ENCODE measurements at regions not wholly inside any gene's neighbourhood (a gene's known extent, or its start where the extent isn't known, plus 50 kb on each side); places are given as distances from the start of the nearest gene placed in this dataset.

DNA sequence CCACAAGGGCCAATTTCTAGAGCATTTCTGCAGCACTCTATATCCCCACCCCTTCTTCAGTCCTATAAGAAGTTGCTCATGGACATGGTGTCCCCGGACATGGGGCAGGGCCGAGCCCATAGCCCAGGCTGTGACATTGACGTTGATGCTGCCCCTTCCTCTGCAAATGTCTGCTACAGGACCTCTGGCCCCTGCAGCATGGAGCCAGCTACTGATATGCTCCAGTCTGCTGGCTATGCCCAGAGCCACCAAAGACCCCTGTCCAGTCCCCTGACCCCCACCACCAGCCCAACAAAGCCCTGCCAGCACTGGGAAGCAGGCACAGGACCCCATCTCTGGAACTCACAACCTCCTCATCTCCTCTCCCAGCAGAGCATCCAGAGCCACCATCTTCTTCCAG lies 120.1 kb upstream of the SMAD3 start:
- no peak for DNase-seq

DNA sequence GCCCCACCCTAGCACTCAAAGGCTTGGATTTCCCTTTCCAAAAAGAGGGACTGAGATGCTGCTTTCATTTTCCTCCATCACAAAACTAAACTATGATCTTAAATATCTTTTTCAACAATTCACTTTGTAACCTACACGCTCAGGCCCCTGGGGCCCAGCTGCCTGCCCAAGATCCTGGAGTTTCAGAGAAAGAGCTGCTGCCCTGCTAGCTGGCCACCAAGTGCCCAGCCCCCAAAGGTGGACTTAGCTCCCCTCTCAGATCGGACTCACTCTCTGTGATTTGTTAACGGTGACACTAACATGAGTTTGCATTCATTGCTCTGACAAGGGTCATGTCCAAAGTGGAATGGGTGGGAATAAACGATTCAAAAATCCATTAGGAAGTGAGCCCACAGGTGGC lies 119.6 kb upstream of the SMAD3 start:
- DNase-seq, result no peak

DNA sequence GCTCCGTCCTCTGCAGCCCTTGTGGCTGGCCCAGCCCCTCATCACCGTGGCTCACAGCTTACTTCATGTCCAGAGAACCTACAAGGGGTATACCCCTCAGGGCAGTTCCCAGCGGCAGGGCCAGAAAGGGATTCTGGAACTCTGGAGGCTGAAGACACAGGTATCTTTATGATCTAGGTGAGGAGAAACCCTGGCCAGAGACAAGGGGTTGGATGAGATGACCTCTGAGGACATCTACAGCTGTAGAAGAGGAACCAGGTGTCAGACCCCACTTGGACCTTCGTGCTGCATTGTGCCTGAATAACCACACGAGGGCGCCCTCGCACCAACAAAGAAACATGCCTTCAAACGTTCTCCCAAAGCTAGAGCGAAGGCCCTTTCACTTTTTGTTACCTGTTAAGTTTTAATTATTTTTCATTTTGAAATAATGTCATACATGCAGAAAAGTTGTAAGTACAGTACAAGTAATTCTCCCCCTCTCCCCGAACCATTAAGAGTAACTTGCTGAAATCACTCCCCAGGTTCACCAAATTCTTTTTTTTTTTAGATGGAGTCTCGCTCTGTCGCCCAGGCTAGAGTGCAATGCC lies 118.7 kb upstream of the SMAD3 start:
- peak; percentile 57 to 70 for DNase-seq

DNA sequence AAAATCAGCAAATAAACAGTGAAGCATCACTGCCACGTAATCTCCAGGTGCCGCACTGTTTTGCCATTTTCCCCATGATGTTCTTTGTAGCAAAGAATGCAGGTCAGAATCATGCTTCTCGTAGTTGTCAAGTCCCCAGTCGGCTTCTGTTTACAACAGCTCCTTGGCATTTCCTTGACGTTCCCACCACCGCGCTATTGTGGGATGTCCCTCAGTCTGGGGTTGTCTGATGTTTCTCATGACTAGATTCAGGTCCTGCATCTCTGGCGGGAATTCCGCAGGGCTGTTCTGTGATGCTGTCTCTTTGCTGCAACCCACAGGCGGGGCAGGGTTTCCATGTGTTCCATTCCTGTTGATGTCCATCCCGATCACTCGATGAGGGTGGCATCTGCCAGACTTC lies 117.9 kb upstream of the SMAD3 start:
- DNase-seq, result no peak

DNA sequence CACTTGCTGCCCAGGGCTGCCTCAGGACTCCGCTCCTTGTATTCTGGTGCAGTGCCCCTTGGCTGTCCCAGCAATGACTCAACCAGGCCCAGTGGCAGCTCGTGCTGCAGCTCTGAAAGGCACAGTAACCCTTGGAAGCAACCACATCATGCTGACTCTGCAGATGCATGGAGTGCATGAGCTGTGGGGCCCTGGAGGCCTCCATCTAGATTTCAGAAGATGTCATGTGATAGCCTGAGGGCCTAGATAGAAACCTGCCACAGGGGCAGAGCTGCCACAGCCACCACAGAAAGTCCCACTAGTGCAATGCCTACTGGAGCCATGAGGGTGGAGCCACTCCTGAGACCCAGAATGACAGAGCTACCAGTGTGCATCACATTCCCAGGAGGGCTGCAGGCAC lies 117.1 kb upstream of the SMAD3 start:
- no peak for DNase-seq

DNA sequence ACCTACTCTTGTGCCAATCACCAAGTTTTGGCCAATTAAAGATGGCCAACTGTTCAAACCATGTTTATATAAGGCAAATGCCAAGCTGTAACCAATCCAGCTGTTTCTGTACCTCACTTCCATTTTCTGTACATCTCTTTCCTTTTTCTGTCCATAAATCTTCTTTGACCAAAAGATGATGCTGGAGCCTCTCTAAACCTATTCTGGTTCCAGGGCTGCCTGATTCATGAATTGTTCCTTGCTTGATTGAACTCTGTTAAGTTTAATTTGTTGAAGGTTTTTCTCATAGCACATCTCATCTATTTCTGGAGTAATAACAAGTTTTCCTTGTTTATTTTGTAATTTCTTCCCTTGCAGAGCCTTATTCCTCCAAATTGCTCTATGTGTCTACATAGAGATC lies 115.3 kb upstream of the SMAD3 start:
- DNase-seq, result no peak

DNA sequence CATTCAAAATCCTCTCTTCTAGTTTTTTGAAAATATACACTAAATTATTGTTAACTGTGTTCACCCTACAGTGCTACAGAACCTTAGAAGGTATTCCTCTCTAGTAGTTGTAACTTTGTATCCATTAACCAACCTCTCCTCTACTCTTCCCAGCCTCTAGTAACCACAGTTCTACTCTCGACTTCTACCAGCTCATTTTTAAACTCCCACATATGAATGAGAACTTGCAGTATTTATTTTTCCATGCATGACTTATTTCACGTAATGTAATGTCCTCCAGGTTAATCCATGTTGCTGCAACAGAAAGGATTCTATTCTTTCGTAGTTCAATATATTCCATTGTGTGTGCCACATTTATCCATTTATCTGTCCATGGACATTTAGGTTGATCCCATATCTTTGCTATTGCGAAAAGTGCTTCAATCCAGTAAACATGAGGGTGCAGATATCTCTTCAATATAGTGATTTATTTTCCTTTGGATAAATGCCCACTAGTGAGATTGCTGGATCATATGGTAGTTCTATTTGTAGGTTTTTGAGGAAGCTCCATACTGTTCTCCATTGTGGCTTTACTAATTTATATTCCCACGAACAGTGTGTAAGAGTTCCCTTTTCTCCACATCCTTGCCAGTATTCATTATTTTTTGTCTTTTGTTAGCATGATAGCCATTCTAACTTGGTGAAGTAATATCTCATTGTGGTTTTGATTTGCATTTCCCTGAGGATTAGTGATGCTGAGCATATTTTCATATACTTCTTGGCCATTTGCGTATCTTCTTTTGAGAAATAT lies 113.7 kb upstream of the SMAD3 start:
- no peak for DNase-seq

DNA sequence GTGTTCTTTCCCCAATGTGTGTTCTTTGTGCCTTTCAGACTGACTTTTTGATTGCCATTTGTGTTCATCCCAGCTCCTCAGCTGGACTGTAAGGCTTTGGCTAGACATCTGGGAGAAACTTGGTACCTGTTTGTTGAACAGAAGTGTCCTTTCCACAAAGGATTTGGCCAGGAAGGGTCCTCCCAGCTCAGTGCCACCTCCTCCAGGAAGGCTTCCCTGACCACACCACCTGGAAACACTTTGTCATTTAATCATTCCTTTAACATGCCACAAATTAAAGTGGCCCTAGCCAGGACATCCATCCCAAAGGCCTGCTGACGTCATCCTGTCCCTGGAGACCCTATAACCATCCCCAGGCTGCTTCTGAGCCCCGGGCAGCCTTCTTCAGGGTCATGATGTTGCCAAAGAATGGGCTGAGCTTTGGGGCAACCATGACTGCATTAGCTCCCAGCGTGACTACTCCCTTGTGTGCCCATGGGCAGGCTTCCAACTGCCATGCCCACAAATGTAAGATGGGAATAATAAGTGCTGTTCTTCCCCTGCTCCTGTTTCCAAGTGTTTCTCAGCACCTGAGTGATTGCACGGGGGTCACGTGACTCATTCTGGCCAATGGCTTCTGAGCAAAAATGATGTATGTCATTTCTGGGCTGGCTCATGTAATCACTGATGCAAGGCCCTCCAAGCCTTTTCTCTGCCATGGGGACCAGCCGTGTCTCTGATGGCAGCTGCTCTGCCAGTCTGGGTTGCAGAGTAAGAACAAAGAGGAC lies 112.5 kb upstream of the SMAD3 start:
- no peak for DNase-seq

DNA sequence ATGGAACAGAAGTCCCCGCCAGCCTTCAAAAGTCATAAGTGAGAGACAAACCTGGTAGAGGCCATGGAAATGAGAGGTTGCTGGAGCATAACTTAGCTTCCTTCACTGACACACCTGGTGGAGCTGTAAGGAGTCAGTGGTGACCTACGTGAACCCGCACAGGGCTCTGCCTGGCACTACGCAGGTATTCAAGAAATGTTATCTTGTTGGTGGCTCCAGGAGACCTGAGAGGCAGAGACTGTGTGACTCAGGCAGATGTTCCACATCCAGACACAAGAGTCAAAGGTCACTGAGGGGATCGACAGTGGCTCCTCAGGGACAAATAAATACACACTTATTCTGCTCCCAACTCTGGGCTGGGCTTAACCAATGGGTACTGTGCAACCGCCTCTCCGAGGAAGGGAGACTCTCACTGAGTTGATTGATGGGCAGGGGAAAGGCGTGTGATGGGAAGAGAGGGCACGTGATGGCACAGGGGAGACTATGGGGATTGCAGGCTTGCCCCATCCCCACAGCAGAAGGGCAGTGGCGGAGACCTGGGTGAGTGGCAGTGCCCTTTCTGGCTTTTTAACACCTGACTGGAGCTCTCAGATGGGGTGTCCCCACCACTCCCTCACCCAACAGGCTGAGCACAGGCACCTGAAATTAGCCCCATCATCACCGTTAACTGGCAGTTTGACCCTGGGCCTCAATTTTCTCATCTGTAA lies 111.7 kb upstream of the SMAD3 start:
- no peak for DNase-seq

DNA sequence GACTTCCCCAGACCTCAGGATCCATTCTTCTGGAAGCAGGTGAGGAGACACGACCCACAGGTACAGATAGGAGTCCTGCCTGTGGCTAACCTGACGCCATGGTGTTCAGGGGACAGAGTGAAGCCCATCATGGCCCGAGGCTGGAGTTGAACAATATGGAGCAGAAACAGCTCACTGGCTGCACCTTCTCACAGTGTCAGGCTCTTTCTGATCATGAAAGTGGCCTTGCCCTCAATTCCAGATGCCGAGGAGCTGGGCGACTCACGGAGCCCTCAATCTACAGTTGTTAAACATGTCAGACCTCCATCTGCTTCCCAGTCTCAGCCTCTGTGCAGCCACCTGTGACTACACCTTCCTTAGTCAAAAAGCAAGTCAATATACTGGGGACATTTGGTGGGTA lies 110.8 kb upstream of the SMAD3 start:
- no peak for DNase-seq

DNA sequence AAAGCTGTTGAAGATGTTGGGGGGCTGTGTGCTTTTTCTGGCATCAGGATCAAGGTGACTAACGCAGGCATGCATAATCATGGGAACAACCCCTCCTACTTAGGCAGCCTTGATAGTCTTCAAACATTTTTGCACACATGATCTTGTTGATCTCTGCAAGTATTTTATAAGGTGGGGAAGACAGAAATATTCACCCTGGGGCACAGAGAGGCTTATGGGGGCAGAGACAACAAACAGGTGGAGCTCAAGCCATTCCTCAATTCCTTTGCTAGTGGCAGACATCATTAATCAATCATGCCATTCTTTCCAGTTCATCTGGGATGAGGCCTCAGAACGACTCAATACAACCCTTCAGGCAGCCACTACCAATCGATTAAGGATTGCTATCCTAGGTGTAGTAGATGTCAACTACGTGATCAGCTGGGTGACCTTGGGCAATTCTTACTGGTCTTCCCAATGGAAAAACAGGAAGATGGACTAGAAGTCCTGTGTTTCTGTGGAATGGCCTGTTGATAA lies 110.3 kb upstream of the SMAD3 start:
- DNase-seq, result no peak

DNA sequence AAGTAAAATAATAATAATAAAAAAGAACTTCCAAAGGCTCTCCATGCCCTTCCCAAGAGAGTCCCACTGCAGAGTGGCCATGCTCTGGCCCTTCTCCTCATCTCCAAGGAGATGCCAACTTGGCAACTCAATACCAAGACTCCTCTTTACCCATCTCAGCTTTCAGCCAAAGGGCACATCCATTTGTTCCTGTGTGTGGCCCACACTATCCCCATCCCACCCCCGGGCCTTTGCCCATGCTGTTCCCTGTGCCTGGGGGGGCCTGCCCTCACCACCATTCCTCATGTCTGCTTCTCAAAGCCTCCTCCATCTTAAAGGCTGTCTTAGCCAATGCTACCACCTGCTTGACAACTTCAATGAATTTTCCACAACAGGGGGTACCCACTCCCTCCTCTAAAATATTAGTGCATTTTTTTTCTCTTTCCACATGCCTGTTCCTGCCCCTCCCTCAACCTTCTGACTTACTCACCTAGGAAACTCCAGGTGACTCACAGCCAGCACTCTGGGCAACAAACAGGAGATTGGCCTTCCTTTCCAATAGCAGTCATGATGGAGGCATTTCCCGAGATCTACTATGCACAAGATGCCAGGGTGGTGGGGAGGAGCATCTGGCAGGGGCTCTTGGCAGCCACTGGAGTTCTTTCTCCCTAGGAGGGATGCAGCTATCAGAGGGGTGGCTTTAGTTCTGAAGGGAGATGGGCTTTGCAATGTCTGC lies 109.4 kb upstream of the SMAD3 start:
- no peak for DNase-seq

DNA sequence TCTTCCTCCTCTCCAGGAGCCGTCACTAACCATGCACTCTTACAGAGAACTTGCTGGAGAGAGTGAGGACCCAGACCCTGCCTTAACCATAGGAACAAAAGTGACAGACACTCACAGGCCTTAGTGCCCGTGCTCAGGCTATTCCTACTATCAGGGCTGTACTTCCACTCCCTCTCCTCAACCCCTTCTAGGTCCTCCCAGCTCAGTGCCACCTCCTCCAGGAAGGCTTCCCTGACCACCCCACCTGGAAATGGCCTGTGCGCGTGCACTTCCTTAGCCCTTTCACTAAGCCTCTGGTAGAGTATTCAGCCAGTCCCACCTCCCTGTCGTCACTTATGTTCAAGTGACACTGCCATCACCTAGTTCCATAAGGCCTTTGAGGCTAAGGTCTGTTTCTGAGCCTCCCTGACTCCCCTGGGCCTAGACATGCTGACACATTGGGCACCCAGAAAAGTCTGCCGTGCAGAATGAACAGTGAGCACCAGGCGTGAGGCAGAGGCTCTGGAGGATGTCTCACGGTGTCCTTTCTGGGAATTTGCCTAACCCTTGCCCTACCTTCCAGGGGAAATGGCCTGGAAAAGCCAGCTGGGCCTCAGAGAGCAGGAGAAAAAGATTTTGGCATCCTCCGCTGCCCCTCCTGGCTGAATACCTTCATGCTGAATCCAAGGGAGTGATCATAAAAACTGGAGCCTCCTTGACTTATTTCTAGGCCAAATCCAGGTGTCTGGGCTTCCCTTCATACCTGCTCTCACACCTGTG lies 108.6 kb upstream of the SMAD3 start:
- no peak for DNase-seq

DNA sequence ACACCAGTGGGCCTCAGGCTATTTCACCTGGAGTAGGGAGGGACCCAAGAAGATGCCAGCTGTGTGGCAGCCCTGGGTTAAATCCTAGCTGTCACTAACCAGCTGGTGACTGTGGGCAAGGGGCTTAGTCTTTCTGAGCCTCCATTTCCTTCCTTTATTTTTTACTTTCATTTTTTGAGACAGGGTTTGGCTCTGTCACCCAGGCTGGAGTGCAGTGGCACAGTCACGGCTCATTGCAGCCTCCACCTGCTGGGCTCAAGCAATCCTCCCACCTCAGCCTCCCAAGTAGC lies 108.0 kb upstream of the SMAD3 start:
- no peak for DNase-seq

DNA sequence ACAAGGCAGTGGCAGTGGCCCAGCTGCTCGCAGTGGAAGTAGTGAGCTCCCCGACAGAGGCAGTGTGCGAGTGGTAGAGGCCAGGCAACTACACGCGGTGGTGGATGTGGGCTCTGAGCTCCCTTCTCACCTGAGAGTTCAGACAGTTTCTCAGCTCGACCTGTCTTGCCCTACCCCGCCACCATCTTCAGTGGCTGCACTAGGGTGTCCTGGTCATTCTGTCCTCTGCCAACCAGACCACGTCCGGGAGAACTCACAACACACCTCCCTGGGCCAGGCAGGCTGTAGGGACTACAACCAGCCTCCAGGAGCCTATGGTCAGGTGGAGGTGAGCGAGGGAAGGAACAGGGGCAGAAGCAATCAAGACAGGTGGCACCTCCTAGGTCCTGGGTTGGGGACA lies 106.3 kb upstream of the SMAD3 start:
- no peak for DNase-seq

DNA sequence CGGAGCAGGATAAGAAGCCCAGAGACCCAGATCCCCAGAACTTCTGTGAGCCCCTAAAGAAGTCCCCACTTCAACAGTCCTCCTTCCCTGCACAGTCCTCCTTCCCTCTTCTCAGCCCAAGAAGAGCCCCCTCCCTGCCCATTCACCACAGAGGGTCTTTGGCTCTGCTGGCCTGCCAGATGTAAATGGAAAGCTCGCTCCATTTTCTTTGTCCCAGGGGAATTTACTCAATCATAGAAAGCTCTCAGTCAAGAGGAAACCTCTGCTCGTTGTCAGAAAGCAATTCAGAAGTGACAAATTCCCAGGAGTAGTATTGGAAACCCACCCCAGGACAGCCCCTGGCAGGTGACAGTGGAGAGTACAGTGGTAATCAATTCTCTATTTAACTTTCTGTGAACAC lies 105.5 kb upstream of the SMAD3 start:
- DNase-seq, result no peak

DNA sequence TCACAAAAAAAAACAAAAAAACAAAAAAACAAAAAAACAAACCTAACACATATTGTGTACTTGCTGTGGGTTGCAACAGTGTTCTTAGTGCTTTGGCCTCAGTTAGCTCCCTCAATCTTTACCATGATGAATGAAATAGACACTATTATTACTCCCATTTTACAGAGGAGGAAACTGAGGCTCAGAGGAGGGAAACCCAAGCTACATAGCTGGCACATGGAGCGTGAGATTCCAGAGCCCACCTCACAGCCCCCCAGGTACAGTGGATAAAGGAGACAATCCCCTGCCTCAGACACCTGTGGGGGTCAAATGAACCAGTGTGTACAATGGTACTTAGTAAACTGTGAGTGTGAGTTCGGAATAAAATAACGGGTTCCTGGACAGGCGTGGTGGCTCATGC lies 104.9 kb upstream of the SMAD3 start:
- DNase-seq, result no peak

DNA sequence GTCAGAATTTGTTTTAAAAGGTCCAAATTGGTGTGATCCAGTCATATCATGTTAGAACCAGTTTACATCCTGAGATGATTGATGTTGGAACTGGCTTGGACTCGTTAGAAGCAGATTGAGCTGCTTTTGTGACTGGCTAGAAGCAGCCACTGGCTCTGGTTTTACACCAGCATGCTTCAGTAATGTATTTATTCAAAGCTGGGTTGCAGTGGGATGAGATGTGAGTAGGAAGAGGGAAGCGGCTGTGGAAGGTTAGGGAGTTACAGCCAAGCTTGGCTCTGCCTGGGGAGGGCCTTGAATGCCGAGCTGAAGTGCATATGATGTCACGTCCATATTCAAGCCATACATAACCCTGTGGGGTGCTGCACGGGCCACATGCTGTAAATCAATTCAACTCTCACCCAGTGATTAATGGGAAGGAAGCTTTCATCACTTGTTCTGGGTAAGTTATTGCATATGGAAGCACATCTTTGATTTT lies 104.0 kb upstream of the SMAD3 start:
- no peak for DNase-seq

DNA sequence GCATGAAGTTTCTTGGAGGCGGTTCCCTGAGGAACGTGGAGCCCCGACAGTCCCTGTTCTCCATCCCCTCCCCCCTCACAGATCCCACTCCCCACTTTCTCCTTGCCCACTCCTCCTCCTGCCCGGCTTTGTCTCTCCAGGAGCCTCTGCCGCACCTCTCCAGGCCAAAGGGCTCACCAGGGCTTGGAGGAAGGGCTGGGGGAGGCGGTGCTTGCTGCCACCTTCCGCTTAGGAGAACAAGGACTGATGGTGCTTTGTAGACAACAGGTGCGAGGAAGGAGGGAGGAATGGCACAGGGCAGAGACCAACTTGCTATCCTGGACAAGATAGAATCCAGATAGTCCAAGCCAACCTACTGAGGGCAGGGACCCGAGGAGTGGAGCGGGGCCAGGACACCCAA lies 103.5 kb upstream of the SMAD3 start:
- no peak for DNase-seq

DNA sequence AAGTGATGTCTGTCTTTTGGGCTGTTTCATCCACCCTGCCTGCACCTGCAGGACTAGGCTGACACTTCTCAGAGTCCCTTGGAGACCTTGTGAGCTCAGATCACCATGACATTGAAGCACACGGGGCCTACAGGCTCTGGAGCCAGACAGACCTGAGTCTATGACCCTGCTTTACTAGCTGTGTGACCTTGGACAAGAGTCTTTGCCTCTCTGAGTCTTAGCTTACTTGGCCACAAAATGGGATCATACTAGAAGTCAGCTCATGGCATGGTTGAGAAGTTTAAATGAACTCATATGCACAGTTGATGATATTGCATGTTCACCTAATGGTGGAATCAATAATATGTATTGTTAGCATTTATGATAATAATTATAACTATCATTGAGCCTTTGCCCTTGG lies 102.9 kb upstream of the SMAD3 start:
- no peak for DNase-seq

DNA sequence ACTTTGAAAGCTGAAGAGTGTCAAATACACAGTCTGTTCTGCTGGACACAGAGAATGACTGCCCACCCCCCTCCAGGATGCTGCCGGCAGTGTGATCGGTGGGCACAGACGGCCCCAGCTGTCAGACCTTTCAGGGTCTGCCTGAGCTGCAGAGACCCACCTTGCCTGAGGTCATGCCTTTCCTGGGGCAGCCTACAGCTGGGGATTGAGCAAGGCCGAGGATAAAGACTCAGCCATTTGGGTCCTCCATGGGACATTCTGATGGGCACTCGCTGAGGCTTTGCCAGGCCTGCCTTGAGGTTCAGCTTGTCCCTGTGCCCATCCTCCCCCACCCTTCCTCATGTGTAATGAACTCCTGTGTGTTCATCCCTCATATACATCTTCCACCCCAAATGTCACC lies 102.3 kb upstream of the SMAD3 start:
- no peak for DNase-seq
